ACHN (cell line): ENCODE measurements at regions not wholly inside any gene's neighbourhood (a gene's known extent, or its start where the extent isn't known, plus 50 kb on each side); places are given as distances from the start of the nearest gene placed in this dataset.
"Not testable (repeated sequence)": the region's sequence is repeated elsewhere in the genome, so short reads cannot be mapped to it uniquely, and the experiment has no call there.

Experiments used
- DNase-seq: peaks from one replicate; pipeline ENCODE4 v3.0.0-alpha.2; 2015
- in situ Hi-C: cut with HindIII; loops from 2 replicates; pipeline ENCODE4 v1.10.0; 2017; ENCODE audit warnings: low sequenced_read_pairs, low pct_ligation_motif_present, low pct_unique_long_range_greater_than_20kb

GRCh38 chr2:80931820-80932219 is 627.3 kb upstream of the LRRTM1 start:
- DNase-seq, in situ Hi-C loops: not testable (repeated sequence)

GRCh38 chr2:80930777-80931176 is 626.2 kb upstream of the LRRTM1 start:
- no peak for DNase-seq
- in situ Hi-C loops: no loop called here

DNA sequence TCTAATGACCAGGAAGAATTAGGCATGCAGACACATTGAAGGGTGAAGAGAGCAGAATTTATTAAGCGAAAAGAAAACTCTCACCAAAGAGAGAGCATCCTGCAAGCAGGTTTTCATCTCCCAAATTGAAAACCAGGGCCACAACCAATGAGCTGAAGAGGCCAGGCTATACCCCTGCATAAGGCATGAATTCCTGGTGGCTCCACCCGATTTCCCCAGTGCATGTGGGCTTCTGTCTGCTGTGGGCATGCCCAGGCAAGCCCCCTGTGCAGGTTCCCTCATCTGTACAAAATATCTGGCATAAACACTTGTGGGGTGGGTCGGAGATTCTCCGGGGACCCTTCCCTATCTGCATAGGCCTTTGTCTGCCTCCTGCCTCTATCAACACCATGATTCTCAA is 621.6 kb upstream of the LRRTM1 start:
- in situ Hi-C loops: no loop called here
- DNase-seq: no peak

GRCh38 chr2:80896576-80896975 is 592.0 kb upstream of the LRRTM1 start:
- in situ Hi-C loops: no loop called here
- DNase-seq: no peak

DNA sequence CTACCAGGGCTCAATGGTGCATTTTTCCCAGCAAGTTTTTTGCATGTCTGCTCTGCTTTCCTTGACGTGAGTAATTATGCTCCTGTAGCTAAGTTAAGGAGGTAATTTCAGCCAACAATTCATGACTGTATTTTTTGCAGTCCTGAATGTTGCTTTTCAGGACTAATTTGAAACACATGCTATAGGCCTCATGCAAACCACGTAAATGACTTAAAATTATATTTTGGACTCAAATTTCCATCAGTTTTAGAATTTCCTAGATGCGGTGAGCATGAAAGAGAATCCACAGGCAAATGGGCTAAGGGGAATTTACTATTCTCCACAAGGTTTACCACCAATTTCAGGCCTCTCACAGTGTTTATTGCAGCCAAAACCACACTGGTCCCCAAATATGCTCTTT is 589.9 kb upstream of the LRRTM1 start:
- DNase-seq: no peak
- in situ Hi-C loops: no loop called here

- DNase-seq: no peak
- in situ Hi-C loops: no loop called here
Measured at GRCh38 chr2:80893711-80894110, 589.2 kb upstream of the LRRTM1 start.

DNA sequence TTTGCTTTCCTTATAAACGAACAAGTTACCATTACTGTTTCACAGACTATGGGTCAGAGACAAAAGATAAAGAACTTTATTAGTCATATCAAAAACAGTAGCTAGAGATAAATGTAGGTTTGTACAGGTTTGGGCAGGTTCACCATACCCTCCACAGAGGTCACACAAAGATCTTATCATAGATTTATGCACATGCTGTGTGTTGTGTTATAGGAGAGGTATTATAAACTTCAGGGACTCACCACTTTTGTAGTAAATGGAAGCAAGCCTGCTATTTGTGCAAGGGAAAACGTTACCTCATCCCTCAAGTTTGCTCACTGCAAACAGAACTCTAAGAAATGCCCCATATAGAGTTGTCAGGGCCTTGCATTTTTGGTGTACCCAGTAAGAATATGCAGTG is 584.5 kb upstream of the LRRTM1 start:
- in situ Hi-C loops: no loop called here

GRCh38 chr2:80887841-80888378 is 583.4 kb upstream of the LRRTM1 start:
- in situ Hi-C loops: no loop called here
- DNase-seq: no peak

More for the DNA sequence above, 584.5 kb upstream of the LRRTM1 start:
- DNase-seq: no peak

DNA sequence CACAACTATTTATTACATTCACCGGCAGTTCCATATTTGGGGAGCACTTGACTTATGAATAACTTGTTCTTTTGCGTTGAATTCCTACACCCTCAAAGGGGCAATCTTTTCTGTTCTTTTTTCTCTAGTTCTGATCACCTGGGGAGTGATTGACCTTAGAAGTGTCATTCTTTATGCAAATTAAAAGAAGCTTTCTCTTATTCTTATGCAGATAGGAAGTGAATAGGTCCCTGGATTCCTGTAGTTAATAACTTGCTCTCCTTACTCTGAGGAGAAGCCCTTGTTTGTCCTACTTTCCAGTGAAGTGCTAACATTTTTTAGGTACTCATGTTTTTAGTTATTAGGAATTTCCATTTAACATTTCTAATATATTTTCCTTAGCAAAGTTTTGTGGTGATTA is 569.8 kb upstream of the LRRTM1 start:
- no peak for DNase-seq
- in situ Hi-C loops: no loop called here

- DNase-seq: no peak
- in situ Hi-C loops: no loop called here
Measured at GRCh38 chr2:80869858-80870438, 565.4 kb upstream of the LRRTM1 start.

GRCh38 chr2:80863147-80863714 is 558.7 kb upstream of the LRRTM1 start:
- in situ Hi-C loops: no loop called here
- no peak for DNase-seq

DNA sequence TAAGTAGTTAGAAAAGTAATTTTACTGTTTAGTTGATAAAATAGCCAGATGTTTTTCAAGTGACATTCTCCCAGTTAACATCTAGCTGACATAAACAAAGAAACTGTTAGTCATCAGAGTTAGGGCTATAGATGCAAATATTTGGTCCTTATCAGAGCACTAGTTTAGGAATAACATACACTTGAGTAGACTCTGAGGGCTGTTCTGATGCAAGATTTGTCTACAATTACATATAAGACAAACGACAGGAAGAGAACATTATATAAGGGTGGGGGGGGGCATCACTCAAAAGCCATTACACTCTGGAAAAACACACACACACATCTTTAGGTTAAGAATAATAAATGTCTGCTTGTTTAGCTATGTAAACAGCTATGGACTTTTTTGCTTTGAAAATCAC is 554.4 kb upstream of the LRRTM1 start:
- in situ Hi-C loops: no loop called here
- DNase-seq: no peak

GRCh38 chr2:80856227-80856626 is 551.7 kb upstream of the LRRTM1 start:
- in situ Hi-C loops: no loop called here
- DNase-seq: no peak

DNA sequence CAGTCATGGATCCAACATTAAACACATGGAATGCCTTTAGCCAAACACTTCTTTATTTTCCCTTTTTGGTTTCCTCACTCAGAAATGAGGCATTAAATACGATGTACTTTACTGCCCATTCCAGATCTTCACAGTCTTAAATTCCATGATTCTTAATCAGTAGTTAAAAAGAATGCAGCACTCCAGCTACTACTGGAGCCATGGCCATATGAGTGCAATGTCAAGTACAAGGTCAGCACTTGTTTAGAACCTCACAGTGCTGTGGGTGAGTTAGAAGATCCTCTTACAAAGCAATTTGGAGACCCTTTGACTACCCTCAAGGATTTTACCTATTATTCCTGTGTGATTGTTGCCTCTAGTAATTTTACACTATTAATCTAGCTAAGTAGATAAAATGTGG is 550.3 kb upstream of the LRRTM1 start:
- in situ Hi-C loops: no loop called here
- no peak for DNase-seq

GRCh38 chr2:80852808-80853139 is 548.2 kb upstream of the LRRTM1 start:
- DNase-seq: no peak
- in situ Hi-C loops: no loop called here

DNA sequence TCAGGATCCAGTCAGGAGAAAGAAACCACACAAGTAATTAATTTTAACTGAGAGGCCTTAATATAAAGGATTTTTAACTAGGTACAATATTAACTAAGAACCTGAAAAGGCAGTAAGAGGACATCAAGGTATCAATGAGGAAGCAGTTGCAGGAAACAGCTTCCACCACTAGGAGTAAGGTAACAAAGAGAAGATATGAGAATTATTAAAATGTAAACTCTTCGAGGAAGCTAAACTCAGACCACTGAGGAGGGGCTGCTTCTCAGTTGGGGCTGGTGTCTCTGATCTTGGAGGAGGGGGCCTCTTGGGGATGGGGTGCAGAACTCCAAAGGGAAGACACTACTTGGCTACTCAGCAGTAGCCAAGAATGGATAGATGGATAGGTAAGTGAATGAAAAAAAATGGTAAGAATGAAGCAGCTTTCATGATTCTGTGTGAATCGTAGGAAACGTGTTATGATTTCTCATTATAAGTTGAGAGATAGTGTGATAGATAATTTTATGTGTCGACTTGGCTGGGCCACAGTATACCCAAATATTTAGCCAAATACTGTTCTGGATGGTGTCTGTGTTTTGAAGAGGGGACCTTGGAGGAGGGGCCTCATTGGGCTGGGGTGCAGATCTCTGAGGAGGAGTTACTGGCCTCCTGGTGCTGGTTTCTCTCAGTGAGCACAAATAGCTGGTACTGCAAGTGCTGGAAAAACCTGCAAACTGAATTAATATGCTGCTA is 547.7 kb upstream of the LRRTM1 start:
- no peak for DNase-seq
- in situ Hi-C loops: no loop called here

DNA sequence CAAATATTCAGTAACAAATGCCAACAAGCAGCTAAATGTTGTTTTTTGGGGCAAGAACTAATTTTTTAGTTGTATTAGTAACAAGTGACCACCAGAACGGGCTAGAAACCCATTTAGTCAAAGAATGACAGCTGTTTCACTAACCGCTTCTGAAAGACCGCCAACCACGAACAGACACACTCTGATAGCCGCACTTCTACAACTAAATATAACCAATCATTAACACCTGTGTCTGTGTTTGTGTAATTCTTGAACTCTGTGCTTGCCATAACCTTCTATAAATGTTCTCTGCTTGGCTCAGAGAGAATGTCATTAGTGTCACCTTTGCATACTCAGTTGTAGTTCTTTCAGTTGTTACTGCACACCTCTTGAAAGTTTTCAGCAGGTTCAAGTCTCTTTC is 526.3 kb upstream of the LRRTM1 start:
- in situ Hi-C loops: no loop called here

DNA sequence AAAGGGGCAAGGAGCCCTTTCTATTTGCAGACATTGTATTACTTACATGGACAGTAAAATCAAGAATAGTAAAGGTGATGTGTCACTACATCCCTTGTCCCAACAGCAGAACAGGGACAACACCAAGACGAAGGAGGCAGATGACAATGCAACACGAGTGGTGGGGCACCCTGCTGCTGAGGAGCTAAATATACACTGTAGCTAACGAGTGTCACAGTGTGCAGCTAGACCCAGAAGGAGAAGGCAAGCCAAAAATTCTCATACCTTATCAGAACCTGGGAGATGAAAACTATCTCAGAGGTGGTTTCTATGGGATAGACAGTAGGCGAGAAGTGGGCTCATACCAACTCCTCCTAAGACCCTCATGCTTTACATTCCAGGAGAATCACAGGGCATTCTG is 518.4 kb upstream of the LRRTM1 start:
- in situ Hi-C loops: no loop called here
- no peak for DNase-seq

More for the DNA sequence above, 526.3 kb upstream of the LRRTM1 start:
- no peak for DNase-seq

DNA sequence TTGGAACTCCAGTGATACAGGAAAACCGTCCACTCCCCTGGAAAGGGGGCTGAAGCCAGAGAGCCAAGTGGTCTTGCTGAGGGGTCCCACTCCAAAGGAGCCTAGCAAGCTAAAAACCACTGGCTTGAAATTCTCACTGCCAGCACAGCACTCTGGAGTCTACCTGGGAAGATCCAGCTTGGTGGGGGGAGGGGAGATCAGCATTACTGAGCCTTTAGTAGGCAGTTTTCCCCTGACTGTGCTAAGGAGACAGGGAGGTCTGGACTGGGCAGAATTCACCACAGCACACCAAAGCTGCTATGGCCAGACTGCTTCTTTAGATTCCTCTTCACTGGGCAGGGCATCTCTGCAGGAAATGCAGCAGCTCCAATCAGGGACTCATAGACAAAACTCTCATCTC is 510.7 kb upstream of the LRRTM1 start:
- no peak for DNase-seq
- in situ Hi-C loops: no loop called here

DNA sequence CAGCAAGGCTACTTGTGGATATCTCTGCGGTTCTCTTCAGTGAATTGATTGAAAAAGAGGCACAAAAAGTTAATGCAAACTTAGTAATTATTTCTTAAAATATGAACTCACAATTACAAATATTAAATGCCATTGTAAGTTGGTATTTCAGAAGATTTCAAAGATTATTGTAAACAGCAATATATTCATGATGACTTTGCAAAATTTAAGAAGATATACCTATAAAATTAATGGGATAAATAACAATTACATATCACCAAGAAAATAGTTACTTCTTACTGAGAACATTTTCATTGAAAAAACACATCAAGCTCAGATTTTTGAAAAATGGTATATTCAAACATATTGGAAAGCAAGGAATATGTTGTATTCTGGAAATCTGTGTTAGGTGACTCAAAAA is 482.0 kb upstream of the LRRTM1 start:
- in situ Hi-C loops: no loop called here

More for the DNA sequence above, 482.0 kb upstream of the LRRTM1 start:
- DNase-seq: no peak
